Nucleus accumbens (tissue), 56 donors: ENCODE measurements at regions not wholly inside any gene's neighbourhood (a gene's known extent, or its start where the extent isn't known, plus 50 kb on each side); places are given as distances from the start of the nearest gene placed in this dataset.

ENCODE experiments used
- DNase-seq, 56 donors: peaks; one replicate each; lab custom pipeline; 2025; lab: John Stamatoyannopoulos, UW

DNA sequence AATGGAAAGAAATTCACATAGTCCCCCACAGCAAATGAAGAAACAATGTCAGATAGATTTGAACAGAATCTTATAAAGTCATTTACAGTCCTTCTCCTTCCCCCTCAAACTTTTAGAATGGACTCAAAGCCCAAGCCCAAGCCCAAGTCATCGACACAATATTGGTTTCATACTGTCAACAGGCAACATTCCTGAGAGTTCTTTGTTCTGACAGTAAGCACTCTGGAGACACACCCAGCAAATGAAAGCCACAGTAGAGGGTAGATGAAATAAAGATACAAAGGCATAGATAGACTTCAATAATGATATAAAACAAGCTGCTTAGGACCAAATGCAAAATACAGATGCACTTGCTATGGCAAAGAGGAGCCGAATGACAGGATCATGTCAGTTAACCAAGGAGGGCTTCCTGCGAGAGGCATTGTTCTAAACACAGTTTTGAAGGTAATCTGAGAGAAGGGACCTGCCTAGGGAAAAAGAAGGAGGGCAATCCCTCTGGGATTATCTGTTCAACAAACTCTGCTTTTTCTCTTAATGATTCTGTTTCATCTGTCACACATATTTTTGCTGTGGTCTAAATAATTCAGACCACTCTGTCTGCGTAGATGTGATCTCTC, 97.1 kb upstream of the MAP4K3 start:
- no peak for DNase-seq

DNA sequence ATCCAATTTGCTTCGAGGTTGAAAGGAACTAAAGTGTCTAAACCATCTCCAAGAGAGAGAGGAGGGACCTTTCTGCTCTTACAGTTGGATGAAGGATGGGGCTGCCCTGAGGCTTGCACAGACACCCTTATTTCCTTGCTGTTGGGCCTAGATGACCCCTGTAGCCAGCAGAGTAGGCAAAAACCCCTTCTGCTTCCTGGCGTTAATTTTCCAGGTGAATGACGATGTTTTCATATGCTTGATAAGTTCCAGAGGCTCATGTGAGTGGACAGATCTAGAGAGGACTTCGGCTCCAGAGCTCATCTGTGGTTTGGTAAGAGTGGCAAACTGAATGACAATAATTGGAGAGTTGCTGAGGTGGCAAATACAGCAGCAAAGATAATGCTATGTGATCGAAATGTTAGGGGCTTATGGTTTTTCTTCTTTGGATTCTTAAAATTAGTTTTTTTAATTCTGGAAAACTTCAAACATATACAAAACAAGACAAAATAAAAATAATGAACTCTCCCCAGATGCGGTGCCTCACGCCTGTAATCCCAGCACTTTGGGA, 98.6 kb upstream of the MAP4K3 start:
- DNase-seq, result no peak

DNA sequence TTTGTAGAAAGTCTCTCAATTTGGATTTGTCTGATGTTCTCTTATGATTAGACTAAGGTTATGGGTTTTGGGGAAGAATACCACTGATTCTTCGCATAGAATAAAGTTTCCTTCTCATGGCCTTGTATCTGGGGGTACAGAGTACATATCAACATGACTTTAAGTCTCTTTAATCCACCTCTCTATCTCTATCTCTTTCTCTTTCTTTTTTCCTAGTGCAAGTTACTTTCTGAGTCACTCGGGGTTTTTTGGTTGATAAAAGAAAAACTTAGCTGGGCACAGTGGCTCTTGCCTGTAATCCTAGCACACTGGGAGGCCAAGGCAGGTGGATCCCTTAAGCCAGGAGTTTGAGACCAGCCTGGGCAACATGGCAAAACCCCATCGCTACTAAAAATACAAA, 100.1 kb upstream of the MAP4K3 start:
- DNase-seq, result no peak

DNA sequence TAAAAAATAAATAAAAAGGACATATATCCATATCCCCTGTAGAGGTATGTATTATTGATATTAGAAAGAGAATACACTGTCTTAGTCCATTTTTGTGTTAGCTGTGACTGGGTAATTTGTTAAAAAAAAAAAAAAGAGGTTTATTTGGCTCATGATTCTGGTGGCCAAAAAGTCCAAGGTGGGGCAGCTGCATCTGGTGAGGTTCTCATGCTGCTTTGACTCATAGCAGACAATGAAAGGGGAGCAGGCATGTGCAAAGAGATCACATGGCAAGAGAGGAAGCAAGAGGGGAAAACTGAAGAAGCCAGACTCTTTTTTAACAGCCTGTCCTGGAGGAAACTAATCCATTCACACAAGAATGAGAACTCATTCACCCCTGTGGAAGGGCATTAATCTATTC, 101.6 kb upstream of the MAP4K3 start:
- no peak for DNase-seq

DNA sequence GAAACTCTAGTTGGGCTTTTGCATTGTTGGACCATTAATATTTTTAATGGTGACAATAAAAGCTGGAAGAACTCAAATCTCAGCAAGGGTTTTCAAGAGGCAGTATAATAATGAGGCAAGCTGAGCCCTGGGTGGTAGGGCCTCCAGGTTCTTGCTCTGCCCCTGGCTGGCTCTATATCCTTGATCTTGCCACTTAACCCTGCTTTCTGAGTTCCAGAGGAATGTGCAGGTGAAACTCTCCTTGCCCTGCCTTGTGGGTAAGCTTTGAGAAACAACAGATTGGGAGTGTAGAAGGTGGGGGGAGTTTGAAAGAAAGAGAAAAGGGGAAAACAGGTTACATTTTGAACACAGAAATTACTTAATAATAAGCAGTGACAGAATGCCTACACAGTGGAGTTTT, 103.3 kb upstream of the MAP4K3 start:
- no peak for DNase-seq

DNA sequence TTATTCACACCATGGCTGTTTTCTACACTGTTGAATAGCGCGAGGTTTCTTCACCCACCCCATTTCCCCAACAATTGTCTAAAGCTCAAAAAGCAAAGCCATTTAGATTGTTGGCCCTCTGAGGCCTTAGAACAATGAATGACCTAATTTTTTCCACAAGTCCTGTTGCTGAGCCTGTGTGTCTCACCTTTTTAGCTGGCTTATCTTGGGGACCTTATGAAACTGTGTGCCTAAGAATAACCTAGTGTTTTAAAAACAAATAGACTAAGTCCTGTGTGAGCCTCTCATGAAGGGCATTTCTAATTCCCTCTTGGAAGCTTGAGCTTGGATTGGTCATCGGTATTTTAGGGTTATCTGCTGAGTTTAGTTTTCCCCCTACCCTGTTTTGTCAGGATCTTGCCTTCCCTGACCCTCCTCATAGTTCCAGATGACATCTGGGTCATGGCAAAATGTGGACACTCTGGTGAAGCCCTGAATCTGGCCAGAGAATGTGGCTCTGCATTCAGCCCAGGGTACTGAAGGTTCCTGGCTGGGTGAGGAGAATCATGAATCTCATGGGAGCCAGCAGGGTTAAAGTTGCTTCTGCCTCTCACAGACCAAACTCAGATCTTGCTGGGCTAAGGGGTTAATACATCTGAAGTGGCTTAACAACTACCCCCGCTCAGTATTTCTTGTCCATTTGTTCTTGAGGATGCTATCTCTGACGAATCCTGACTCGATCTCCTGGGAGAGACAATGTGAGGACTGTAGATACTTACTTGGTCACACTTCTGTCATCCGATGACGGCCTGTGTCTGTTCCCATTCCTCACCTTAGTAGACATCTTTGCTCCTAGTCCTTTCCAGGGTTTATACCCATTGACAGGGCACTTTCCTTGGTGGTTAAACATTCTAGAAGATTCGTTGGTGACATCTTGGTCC, 104.2 kb upstream of the MAP4K3 start:
- DNase-seq, result no peak

DNA sequence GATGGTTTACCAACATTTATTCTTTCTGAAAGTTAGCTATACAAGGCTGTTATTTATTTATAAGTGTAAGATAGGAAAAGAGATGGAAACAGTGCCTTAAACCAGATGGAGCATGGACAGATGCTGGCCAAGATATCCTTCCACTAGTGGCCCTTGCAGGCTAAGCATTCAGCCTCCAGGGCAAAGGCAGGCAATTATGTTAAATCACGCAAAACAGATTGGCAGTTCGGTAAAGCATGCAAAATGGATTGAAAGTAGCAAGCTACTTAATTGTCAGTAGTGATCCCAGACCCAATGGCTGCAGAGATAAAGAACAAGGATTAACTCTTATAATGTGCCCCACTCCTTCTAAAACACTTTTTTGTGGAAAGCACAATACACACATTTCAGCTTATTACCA, 105.4 kb upstream of the MAP4K3 start:
- no peak for DNase-seq

DNA sequence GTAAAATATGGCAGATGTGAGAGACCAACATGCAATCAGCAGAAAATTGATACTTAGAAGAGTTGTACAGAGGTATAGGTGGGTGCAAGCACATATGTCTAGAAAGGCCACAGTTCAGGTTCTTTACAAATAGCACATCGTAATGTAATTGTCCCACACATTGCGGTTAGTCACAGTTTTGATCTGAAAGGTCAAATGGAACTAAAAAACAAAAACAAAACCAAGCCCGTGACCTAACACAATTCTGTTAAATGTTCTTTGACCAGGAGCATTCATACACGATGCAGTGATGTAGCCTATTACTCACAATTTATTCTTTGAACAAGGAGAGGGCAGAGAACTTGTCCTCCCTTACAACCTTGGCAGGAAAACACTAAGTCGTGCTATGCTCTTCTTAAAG, 108.9 kb upstream of the MAP4K3 start:
- DNase-seq, result no peak

DNA sequence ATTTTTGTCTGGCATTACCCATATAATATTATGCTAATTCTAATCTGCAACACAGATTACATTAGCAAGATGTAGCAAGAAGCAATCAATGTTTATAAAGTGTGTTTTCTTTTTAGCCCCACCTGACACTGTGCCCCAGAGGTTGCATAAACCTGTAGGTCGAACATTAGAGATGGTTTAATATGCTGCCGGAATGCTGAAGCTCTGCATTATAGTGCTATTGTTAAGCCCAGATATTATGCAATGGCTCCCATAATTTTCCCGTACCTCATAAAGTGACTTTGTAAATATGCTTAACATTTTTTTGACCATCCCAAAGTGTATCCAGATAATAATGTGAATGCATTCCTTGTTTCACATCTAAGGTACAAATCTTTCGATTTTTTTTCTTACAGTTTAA, 109.3 kb upstream of the MAP4K3 start:
- DNase-seq, result no peak

DNA sequence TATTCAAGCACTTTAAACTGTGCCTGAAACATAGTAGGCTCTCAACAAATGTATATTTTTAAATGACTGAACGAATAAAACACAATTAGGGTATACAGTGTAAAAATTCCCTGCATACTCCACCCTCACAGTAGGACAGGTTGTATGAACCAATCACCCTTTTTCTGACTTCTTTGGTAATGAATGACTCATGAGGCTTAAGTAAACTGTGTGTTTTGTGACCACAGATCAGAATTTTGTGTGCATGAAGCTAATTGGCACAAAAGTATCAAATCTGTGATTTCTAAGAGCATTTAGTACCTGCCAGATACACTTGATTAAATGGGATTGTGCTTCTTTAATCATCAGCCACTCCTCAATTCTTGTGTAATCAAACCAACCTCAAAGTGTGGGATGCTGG, 109.9 kb upstream of the MAP4K3 start:
- DNase-seq, result no peak

DNA sequence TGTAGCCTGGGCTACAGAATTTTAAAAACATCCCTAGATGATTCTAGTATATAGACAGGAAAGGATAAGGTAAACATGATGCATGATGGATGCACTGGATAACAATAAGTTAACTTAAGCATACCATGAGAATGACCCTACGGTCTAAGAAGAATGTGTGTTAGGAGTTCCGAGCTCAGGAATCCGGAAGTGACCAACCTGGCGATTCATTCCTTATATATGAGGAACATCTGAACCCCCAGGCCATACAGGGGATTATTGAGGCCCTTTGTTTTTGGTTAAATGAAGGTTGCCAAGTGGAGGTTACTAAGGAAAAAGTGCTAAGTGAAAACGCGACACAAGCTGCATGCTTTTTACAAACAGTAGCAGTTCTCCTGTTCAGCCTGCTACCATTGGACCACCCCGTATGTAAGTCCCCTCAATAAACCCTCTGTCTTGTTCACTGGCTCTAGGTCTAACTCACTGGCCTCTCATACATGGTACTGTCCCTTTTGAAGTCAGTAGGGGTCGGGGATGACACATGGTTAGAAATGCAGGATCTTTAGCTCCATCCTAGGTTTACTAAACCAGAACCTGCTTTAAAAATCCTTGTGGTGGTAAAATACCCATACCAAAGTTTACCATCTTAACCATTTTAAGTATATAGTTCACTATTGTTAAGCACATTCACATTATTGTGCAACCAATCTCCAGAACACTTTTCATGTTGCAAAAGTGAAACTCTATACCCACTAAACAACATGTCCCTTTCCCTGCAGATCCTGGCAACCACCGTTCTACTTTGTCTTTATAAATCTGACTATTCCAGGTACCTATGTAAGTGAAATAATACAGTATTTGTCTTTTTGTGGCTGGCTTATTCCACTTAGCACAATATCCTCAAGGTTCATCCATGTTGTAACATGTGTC, 111.0 kb upstream of the MAP4K3 start:
- no peak for DNase-seq

DNA sequence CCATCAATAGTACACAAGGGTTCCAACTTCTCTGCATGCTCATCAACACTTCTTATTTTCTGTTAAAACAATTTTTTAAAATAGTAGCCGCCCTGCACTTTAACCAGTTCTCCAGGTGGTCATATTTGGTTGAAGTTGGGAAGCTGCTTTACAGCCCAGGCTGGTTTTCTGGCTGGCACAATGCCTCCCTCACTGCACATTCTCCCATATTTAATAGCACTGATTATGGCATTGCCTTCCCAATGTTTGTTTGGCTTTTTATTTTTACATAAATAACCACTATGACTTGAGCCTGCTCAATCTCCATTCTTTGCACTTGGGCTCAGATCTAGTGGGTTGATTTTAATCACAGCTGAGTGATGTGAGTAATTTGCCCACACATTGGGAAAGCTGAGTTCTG, 111.9 kb upstream of the MAP4K3 start:
- no peak for DNase-seq

DNA sequence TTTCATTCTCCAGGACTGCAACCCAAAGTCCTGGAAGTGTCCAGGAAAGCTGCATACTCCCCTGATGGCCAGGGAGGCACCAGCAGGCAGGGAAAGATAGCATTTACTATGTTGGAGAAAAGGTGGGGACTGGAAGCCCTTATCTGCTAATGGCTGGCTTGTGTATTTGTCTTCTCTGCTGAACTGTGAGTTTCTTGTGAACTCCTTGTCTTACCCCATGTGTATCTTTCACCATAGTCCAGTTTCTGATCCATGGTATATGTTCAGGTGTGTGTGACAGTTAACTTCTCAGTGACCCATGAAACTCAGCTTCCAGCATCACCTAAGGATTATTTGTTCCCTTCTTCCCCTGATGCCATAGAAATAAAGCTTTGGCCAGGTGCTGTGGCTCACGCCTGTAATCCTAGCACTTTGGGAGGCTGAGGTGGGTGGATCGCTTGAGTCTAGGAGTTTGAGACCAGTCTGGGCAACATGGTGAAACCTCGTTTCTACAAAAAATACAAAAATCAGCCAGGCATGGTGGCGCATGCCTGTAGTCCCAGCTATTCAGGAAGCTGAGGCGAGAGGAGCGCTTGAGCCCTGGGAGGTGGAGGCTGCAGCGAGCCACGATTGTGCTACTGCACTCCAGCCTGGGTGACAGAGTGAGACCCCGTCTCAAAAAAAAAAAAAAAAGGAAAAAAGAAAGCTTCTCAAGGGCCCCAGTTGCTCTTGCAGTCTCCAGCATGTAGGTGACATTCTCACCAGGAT, 112.8 kb upstream of the MAP4K3 start:
- DNase-seq, result no peak

DNA sequence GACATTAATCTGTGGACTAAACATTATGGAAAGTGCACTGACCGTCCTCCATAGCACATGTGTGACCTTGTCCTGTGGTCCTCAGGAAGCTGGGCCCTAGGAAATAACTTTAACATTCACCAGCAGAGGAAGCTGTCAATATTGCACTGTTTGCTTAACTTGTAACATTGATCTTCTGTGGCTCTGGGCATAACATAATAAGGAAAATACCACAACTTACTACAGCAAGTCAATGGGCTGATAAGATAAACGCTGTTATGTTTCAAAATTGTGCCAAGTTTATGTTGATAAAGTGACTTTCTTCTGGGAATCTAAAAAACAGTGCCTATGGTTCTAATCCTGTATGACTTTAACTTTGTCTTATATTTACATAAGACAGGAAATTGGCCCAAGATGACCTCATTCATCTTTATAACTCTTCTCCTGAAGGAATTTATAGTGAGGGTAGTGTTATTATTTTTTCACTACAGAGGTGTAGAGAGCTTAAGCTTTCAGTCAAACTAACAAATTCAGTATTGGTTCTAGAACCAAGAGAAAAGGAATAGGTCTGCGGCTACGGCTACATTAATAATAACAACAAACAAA, 113.7 kb upstream of the MAP4K3 start:
- DNase-seq, result no peak

DNA sequence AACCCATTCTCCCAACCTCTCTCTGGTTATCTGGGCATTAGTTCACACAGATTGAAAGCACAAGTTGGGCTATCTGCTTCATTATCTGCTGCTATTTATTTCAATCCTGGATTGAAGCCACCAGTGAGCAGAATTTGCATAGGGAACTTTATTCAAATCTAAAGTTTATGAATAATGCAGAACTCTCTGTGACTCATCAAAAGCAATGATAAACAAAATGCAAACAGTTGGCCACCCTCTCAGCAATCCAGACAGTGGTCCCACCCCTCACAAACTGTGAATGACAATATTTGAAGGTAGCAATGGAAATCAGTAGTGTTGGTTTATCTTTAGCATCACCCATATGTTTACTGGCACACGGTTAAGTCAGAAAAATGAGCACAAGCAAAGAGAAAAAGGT, 106.8 kb upstream of the TMEM178A start:
- no peak for DNase-seq

DNA sequence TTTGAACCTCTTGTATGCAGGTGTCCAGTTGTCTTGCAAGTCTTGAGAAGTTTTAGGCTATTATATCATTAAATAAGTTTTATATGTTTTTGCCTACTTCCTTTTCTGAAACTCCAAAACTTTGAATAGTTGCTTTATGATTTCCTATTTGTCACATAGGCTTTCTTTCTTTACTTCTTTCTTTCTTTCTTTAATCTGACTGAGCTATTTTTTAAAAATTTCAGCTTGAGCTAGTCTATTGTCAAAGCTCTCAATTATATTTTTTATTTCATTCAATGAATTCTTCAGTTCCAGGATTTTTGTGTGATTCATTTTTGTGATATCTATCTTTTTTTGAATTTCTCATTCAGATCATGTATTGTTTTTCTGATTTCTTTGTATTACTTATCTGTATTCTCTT, 102.1 kb upstream of the TMEM178A start:
- no peak for DNase-seq

DNA sequence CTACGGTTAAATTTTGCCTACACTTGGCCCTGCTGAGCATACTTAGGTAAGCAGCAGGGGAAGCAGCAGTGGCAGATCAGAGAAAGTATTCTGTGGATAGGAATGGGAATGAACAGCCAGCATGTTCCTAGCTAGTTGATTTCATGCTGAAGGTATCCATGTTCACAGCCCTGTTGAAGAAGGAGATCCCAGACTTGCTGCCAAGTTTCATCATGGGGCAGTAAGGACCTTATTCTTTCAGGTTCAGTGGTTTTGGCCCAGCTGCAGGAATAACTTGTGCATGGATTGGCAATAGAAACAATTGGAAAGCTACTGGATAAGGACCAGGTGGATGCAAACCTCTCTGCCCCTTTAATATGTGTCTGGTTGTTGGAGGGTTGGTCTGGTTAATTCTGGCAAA, 98.2 kb upstream of the TMEM178A start:
- DNase-seq, result no peak

DNA sequence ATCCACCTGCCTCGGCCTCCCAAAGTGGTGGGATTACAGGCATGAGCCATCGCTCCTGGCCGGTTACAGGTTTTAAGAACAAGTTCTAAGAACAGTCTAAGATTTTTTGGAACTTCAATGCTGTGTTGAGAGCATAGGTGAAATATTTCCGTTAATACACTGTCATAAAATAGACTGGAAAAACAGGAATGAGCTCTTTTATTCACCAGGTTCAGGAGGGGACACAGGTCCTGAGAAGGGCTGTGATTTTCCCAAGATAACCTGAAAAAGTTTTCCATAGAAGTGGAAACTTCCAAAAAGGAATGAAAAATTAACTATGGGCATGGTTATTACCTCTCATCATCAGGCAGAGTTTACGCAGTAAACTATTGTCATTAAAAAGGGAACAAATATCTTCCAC, 97.6 kb upstream of the TMEM178A start:
- no peak for DNase-seq

DNA sequence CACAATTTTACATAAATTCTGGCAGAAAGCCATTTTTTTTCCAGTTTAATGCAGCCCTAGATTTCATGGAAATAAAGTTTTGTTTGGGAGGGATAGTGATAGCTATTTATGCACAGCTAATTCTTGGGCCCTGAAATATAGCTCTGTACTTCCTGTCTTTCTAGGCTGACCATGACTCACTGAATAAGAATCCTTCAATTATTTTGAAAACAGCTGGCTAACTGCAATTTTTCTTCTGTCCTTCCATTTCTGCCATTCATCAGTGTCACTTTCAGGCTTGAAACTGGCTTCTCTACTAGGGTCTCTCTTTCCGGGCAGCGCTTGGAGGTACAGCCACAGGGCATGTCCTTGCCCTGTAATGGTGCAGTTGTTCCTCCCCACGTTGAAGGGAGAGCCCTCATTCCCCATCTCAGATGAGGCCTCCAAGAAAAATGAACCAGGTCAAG, 97.1 kb upstream of the TMEM178A start:
- no peak for DNase-seq

DNA sequence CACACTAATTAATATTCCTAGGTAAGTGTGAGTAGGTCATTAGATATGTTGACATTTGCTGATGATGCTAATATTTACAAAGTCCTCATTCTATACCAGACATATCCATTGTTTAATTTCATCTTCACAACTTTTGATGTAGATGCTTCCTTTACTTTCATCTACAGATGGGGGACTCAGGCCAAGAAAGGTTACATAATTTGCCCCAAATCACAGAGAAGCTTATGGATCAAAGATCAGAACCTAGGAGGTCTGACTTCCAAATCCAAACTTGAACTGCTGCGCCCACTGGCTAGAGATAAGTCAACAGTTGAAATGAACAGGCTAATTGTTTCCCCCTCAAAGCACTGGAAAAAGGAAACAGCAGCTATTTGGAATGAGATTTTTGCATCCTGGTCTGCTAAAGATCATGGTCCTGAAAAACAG, 95.6 kb upstream of the TMEM178A start:
- DNase-seq, result no peak
